SU-DHL-6 (cell line): ENCODE measurements at regions not wholly inside any gene's neighbourhood (a gene's known extent, or its start where the extent isn't known, plus 50 kb on each side); places are given as distances from the start of the nearest gene placed in this dataset.

ENCODE experiments used
- CTCF ChIP-seq: fragments of 200-600 bp; sonication (generic); IDR thresholded peaks from one replicate; pipeline ENCODE4 v1.5.1; 2017; ENCODE audit warnings: antibody characterized with exemption, mild to moderate bottlenecking, low read length, moderate library complexity; ENCODE audit not compliant: insufficient read depth, poor library complexity, severe bottlenecking
- EZH2phosphoT487 ChIP-seq: fragments of 200-600 bp; sonication (generic), shearing (Covaris generic); conservative IDR thresholded peaks from 2 replicates; pipeline ENCODE4 v1.6.1; 2018; ENCODE audit warnings: mild to moderate bottlenecking, antibody characterized with exemption, low read length, moderate library complexity, mixed read lengths

GRCh38 chr4:32830160-32830559 is 2110.0 kb downstream of the PCDH7 start:
- TF ChIP-seq CTCF (no peak), EZH2phosphoT487 (no peak)
